Tongue (tissue), 1 donor: ENCODE measurements at regions not wholly inside any gene's neighbourhood (a gene's known extent, or its start where the extent isn't known, plus 50 kb on each side); places are given as distances from the start of the nearest gene placed in this dataset.
"Not testable (repeated sequence)": the region's sequence is repeated elsewhere in the genome, so short reads cannot be mapped to it uniquely, and the experiment has no call there.

Source experiments
- DNase-seq: peaks from one replicate; pipeline ENCODE4 v3.0.0-alpha.2; 2015

DNA sequence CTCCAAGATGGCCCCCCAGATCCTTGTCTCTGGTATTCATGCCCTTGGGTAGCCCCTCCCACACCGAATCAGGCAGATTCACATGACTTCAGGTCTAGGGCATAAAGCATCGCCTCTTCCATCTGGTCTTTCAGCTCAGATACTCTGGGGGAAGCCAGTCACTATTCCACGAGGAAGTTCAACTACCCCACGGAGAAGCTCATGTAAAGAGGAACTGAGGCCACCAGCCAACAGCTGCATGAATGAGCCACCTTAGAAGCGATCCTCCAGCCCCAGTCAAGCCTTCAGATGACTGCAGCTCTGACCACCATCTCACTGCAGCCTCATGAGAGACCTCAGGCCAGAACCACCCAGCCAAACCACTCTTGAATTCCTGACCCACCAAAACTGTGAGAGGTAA lies 54.1 kb downstream of the SOCS3 start:
- no peak for DNase-seq

GRCh38 chr17:78304549-78305037 lies 55.3 kb downstream of the SOCS3 start:
- DNase-seq = peak; percentile 77

- no peak for DNase-seq
Measured at GRCh38 chr17:78302478-78302877, 57.4 kb downstream of the SOCS3 start.

DNA sequence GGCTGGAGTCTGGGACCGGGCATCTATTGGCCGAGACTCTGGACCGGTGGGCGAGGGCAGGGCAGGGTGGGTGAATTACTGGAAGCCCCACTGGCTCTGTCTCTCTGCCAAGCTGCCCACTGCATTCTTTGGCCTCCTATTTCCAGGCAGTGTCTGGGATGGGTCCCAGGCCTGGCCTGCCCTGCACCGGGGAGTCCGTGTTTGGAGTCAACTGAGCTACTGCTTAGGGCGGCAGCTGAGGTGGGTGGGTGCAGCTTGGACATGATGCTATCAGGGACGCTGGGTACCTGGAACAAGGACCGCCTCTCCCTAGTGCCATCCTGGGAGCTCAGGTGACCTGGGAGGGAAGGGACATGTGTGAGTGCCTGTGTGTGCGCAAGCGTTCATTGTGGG lies 58.1 kb downstream of the SOCS3 start:
- DNase-seq = no peak

DNA sequence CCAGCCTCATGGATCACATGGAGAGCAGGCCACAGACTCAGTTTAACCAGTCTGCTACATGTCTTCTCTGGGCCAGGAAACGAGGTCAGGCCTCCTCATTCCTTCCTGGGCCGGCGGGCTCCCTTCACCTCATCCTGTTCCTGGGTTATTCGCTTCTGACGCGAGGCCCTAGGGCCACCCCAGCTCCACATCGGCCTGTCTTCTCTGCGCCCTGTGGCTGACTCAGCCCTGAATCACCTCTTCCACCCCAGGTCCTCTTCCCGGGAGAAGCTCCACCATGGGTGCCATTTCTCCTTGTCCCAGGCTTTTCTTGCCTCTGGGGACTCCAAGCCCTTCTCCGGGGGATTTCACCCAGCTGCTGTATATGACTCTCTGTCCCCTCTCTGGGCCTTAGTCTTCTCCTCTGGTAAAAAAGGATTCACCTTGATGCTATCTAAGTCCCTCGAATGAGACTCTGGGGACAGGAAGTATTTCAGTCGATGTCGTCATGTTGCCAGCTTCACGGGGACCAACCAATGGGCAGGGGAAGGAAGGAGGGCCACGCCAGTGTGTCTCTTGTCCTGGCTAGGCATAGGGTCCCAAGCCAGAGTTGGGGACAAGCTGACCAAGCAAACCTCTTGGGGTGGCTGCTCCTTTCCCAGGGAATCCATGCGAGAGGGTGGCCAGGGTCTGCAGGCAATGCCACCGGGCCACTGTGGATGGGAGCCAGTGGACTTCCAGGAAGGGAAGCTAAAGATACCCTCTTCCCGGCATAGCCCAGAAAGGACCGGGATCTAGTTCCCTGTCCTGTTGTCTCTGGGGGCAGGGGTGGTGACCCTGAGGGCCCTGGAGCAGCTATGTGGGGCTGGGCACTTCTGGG lies 58.7 kb downstream of the SOCS3 start:
- no peak for DNase-seq

DNA sequence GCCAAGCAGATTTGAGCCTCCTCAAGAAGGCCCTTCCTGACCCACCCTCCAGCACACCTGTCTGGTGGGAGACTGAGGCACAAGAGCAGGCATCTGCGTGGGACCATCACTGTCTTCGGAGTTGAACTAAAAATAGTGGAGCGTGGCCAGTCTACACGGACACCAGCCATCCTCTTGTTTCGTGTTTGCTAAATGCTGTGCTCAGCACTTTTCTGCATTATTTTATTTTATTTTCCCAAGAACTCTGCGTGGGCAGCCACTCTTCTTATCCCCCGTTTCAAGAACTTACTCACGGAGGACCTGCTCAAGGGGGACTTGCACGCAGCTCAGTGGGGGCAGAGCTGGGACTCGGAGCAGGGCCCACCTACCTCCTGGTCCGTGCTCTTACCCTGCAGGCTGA lies 60.8 kb downstream of the SOCS3 start:
- DNase-seq = no peak

- DNase-seq = no peak
Measured at GRCh38 chr17:78294776-78295175, 63.3 kb downstream of the TMEM235 start.

DNA sequence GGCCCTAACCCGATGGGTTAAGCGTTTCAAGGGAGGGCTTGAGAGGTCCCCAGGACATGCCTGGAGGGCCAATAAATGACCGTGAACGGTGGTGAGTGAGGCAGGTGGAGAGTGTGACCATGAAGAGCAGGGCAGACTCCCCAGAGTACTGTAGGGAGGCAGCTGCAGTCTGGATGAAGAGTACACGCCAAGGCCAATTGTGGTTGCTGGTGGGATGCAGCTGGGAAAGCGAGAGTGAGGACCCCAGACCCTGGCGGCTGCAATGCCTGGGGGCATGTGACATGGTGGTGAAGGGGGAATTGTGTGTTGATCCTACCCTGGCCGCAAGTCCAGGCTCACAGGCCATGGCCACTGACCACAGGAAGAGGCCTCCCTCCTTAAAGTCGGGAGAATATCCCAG lies 62.9 kb downstream of the TMEM235 start:
- no peak for DNase-seq

GRCh38 chr17:78293151-78293550 lies 61.7 kb downstream of the TMEM235 start:
- DNase-seq = not testable (repeated sequence)

DNA sequence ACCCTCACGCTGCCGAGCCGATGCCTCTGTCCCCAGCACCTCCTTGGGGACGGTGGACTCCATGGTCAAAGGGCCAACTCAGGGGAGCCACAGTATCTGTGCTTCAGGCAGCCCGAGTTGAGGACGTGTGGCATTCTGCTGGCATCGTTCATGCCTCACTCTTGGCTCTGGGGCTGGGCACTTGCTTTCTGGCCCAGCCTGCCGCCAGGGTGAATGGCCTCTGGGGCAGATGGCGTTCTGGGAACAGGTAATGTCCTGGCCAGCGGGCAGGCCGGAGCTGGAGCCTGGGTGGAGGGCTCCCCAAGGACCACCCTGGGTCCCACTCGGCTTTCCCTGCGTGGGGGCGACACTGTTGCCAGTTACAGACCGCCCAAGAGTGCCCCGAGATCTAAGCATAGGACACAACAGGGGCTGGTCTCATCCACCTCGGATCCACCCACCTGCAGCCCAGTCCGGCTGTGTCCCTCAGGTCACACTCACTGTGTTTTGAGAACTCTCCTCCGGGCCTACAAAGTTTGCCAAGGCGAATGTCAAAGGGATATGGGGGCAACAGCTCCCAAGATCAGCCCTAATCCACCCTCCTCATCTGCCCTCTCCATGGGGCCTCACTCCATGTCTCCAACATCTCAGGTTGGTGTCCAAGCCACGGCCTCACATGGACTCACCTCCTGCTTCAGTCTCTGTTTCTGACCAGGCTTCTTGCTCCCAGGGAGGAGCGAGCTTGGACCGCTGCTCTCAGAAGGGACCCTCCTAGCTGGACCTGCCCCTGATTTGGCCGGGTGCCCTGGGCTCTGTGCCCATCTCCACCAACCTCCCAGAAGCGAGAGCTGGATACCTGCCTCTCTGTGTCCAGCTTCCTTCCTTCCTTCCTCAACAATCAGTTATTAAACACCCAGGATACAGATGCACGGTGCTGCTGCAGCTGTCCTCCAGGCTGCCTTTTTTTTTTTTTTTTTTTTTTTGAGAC lies 60.8 kb downstream of the TMEM235 start:
- no peak for DNase-seq

GRCh38 chr17:78290721-78291120 lies 59.3 kb downstream of the TMEM235 start:
- no peak for DNase-seq
